SK-N-SH treated with all-trans-retinoic acid at 6 μM for 48 hours (cell line): ENCODE measurements at regions not wholly inside any gene's neighbourhood (a gene's known extent, or its start where the extent isn't known, plus 50 kb on each side); places are given as distances from the start of the nearest gene placed in this dataset.

Source experiments
- ATAC-seq: fragments of 200-7000 bp; cut with Tn5 transposase; 3 replicates; pipeline ENCODE4 v1.9.1; 2020; ENCODE audit warnings: mild to moderate bottlenecking, moderate library complexity
- ARNTL ChIP-seq: fragments of 450-650 bp; formaldehyde crosslinking; IDR thresholded peaks from 2 replicates; pipeline ENCODE4 v1.5.0; 2020; ENCODE audit warnings: low read depth, mild to moderate bottlenecking, moderate library complexity, borderline replicate concordance
- CSDC2 ChIP-seq: fragments of 250-450 bp; sonication (Bioruptor Pico); IDR thresholded peaks from 2 replicates; pipeline ENCODE4 v1.5.0; 2020; ENCODE audit warnings: mild to moderate bottlenecking, moderate library complexity
- ESRRG ChIP-seq: fragments of 250-450 bp; sonication (Bioruptor Pico); IDR thresholded peaks from 2 replicates; pipeline ENCODE4 v1.6.1; 2021; ENCODE audit warnings: mild to moderate bottlenecking
- GLIS3 ChIP-seq: fragments of 250-450 bp; sonication (Bioruptor Pico); IDR thresholded peaks from 2 replicates; pipeline ENCODE4 v1.5.0; 2020; ENCODE audit warnings: mild to moderate bottlenecking, moderate library complexity
- ISL1 ChIP-seq: fragments of 250-450 bp; sonication (Bioruptor Pico); IDR thresholded peaks from 2 replicates; pipeline ENCODE4 v2.1.2; 2022; ENCODE audit warnings: mild to moderate bottlenecking, moderate library complexity
- OSR1 ChIP-seq: fragments of 250-450 bp; sonication (Bioruptor Pico); IDR thresholded peaks from 2 replicates; pipeline ENCODE4 v1.8.0; 2022; ENCODE audit warnings: moderate library complexity, mild to moderate bottlenecking, inconsistent platforms
- PATZ1 ChIP-seq: fragments of 250-450 bp; sonication (Bioruptor Pico); IDR thresholded peaks from 2 replicates; pipeline ENCODE4 v1.8.0; 2020; ENCODE audit warnings: mild to moderate bottlenecking, moderate library complexity, borderline replicate concordance
- PPARA ChIP-seq: fragments of 250-450 bp; sonication (Bioruptor Pico); IDR thresholded peaks from 2 replicates; pipeline ENCODE4 v1.5.0; 2020; ENCODE audit warnings: mild to moderate bottlenecking, borderline replicate concordance
- SNAI2 ChIP-seq: fragments of 250-450 bp; sonication (Bioruptor Pico); IDR thresholded peaks from 2 replicates; pipeline ENCODE4 v1.5.0; 2020; ENCODE audit warnings: mild to moderate bottlenecking, moderate library complexity
- TOX ChIP-seq: fragments of 250-450 bp; sonication (Bioruptor Pico); IDR thresholded peaks from 2 replicates; pipeline ENCODE4 v1.8.0; 2021; ENCODE audit warnings: mild to moderate bottlenecking, moderate library complexity, borderline replicate concordance
- ZC3H10 ChIP-seq: fragments of 250-450 bp; sonication (Bioruptor Pico); IDR thresholded peaks from 2 replicates; pipeline ENCODE4 v1.5.1; 2021; ENCODE audit warnings: mild to moderate bottlenecking, moderate library complexity
- ZFP3 ChIP-seq: fragments of 250-450 bp; sonication (Bioruptor Pico); IDR thresholded peaks from 2 replicates; pipeline ENCODE4 v1.5.0; 2020; ENCODE audit warnings: mild to moderate bottlenecking, moderate library complexity
- ZNF565 ChIP-seq: fragments of 450-650 bp; formaldehyde crosslinking; conservative IDR thresholded peaks from 2 replicates; pipeline ENCODE4 v1.5.0; 2020; ENCODE audit warnings: low read depth, mild to moderate bottlenecking, moderate library complexity
- ZNF70 ChIP-seq: fragments of 450-650 bp; formaldehyde crosslinking; IDR thresholded peaks from 2 replicates; pipeline ENCODE4 v1.5.0; 2020; ENCODE audit warnings: mild to moderate bottlenecking, moderate library complexity
- ZNF8 ChIP-seq: fragments of 450-650 bp; formaldehyde crosslinking; IDR thresholded peaks from 2 replicates; pipeline ENCODE4 v1.5.0; 2020; ENCODE audit warnings: mild to moderate bottlenecking, moderate library complexity
- TF ChIP-seq, protein P1 (sequence below): fragments of 250-450 bp; sonication (Bioruptor Pico); IDR thresholded peaks from 2 replicates; pipeline ENCODE4 v1.5.1; 2021; ENCODE audit warnings: mild to moderate bottlenecking, moderate library complexity
- TF ChIP-seq, protein P2 (sequence below): fragments of 250-450 bp; sonication (Bioruptor Pico); IDR thresholded peaks from 2 replicates; pipeline ENCODE4 v1.8.0; 2021; ENCODE audit warnings: low read depth, mild to moderate bottlenecking, moderate library complexity, borderline replicate concordance
- TF ChIP-seq, protein P3 (sequence below): fragments of 250-450 bp; sonication (Bioruptor Pico); IDR thresholded peaks from 2 replicates; pipeline ENCODE4 v1.5.0; 2020; ENCODE audit warnings: mild to moderate bottlenecking, moderate library complexity

- no peak; the same call in 1 of the 3 replicates for ATAC-seq
- TF ChIP-seq ISL1 (CRISPR knock-in tag): no peak
Measured at GRCh38 chr2:220466251-220466691, 838.8 kb downstream of the SLC4A3 start.

GRCh38 chr2:220469201-220469600 is 841.8 kb downstream of the SLC4A3 start:
- TF ChIP-seq, protein P1, sequence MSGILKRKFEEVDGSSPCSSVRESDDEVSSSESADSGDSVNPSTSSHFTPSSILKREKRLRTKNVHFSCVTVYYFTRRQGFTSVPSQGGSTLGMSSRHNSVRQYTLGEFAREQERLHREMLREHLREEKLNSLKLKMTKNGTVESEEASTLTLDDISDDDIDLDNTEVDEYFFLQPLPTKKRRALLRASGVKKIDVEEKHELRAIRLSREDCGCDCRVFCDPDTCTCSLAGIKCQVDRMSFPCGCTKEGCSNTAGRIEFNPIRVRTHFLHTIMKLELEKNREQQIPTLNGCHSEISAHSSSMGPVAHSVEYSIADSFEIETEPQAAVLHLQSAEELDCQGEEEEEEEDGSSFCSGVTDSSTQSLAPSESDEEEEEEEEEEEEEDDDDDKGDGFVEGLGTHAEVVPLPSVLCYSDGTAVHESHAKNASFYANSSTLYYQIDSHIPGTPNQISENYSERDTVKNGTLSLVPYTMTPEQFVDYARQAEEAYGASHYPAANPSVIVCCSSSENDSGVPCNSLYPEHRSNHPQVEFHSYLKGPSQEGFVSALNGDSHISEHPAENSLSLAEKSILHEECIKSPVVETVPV: no peak
- TF ChIP-seq CSDC2 (CRISPR knock-in tag) (no peak), ZNF70 (no peak), GLIS3 (no peak), ZNF565 (CRISPR knock-in tag) (no peak), ESRRG (CRISPR knock-in tag) (no peak)
- TF ChIP-seq, protein P2, sequence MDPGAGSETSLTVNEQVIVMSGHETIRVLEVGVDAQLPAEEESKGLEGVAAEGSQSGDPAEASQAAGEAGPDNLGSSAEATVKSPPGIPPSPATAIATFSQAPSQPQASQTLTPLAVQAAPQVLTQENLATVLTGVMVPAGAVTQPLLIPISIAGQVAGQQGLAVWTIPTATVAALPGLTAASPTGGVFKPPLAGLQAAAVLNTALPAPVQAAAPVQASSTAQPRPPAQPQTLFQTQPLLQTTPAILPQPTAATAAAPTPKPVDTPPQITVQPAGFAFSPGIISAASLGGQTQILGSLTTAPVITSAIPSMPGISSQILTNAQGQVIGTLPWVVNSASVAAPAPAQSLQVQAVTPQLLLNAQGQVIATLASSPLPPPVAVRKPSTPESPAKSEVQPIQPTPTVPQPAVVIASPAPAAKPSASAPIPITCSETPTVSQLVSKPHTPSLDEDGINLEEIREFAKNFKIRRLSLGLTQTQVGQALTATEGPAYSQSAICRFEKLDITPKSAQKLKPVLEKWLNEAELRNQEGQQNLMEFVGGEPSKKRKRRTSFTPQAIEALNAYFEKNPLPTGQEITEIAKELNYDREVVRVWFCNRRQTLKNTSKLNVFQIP (CRISPR knock-in tag): no peak
- peak; percentile 70 for ATAC-seq

GRCh38 chr2:220473611-220474010 is 846.2 kb downstream of the SLC4A3 start:
- no peak for ATAC-seq
- TF ChIP-seq ZNF70: no peak
- TF ChIP-seq, protein P3, sequence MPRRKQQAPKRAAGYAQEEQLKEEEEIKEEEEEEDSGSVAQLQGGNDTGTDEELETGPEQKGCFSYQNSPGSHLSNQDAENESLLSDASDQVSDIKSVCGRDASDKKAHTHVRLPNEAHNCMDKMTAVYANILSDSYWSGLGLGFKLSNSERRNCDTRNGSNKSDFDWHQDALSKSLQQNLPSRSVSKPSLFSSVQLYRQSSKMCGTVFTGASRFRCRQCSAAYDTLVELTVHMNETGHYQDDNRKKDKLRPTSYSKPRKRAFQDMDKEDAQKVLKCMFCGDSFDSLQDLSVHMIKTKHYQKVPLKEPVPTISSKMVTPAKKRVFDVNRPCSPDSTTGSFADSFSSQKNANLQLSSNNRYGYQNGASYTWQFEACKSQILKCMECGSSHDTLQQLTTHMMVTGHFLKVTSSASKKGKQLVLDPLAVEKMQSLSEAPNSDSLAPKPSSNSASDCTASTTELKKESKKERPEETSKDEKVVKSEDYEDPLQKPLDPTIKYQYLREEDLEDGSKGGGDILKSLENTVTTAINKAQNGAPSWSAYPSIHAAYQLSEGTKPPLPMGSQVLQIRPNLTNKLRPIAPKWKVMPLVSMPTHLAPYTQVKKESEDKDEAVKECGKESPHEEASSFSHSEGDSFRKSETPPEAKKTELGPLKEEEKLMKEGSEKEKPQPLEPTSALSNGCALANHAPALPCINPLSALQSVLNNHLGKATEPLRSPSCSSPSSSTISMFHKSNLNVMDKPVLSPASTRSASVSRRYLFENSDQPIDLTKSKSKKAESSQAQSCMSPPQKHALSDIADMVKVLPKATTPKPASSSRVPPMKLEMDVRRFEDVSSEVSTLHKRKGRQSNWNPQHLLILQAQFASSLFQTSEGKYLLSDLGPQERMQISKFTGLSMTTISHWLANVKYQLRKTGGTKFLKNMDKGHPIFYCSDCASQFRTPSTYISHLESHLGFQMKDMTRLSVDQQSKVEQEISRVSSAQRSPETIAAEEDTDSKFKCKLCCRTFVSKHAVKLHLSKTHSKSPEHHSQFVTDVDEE: no peak
- TF ChIP-seq ZNF8 (CRISPR knock-in tag): no peak
- no peak for TF ChIP-seq ARNTL
- no peak for TF ChIP-seq GLIS3
- TF ChIP-seq ZC3H10 (CRISPR knock-in tag): no peak
- no peak for TF ChIP-seq PPARA (CRISPR knock-in tag)

- TF ChIP-seq GLIS3 (no peak), SNAI2 (no peak), ESRRG (CRISPR knock-in tag) (no peak), OSR1 (CRISPR knock-in tag) (no peak), ARNTL (no peak), ZNF70 (no peak), TOX (no peak)
- TF ChIP-seq, protein P2 (CRISPR knock-in tag): no peak
- ATAC-seq: no peak
Measured at GRCh38 chr2:220476877-220477276, 849.4 kb downstream of the SLC4A3 start.

DNA sequence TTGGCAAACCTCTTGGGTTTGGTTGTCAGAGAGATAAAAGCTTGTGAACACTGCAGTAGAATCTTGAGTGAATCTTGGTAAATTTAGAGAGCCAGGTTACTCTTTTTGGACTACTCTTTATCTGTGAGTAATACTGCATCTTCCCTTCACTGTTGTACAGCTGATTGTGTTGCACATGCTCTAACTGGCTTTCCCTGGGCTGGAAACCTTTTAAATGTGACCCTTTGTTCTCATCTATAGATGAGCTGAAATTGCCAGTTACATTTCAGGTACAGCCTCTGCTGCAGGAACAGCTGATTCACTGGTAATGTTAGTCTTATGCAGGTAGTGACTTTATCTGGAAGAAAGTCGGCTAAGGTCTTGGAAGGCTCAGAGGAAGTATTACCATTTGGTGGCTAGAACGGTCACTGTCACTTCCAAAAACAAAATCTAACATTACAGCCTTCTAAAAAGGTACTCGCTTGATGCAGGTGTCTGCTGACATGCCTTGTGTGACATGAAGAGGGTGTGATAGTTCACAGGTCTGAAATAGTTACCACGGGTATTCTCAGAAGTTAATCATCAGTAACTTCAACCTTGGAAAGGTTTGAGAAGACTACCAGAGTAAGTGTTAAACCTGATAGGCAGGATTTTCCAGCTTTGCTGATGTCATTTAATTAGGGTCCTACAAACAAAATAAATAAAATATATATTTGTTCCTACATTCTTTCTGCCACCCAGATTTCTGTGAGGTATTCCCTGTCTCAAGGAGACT is 851.1 kb downstream of the SLC4A3 start:
- no peak for TF ChIP-seq PPARA (CRISPR knock-in tag)
- TF ChIP-seq PATZ1 (CRISPR knock-in tag): no peak
- no peak for TF ChIP-seq ZFP3
- no peak for ATAC-seq
